IPS-15b (cell line): ENCODE measurements at regions not wholly inside any gene's neighbourhood (a gene's known extent, or its start where the extent isn't known, plus 50 kb on each side); places are given as distances from the start of the nearest gene placed in this dataset.

ENCODE experiments used
- H3K27me3 ChIP-seq: one replicate; pipeline ENCODE4 v1.6.1; 2013; ENCODE audit warnings: low read length; ENCODE audit not compliant: control insufficient read depth, insufficient read depth
- H3K36me3 ChIP-seq: one replicate; pipeline ENCODE4 v1.6.1; 2013; ENCODE audit warnings: low read length; ENCODE audit not compliant: control insufficient read depth, insufficient read depth
- H3K4me1 ChIP-seq: one replicate; pipeline ENCODE4 v1.6.1; 2013; ENCODE audit warnings: mild to moderate bottlenecking, low read length; ENCODE audit not compliant: control insufficient read depth, insufficient read depth
- H3K4me3 ChIP-seq: one replicate; pipeline ENCODE4 v1.5.1; 2013; ENCODE audit warnings: low read depth, low read length
- H3K9ac ChIP-seq: one replicate; pipeline ENCODE4 v1.6.1; 2013; ENCODE audit warnings: low read depth, mild to moderate bottlenecking, low read length
- H3K9me3 ChIP-seq: one replicate; pipeline ENCODE4 v1.6.1; 2013; ENCODE audit warnings: mild to moderate bottlenecking, low read length; ENCODE audit not compliant: control insufficient read depth, insufficient read depth

DNA sequence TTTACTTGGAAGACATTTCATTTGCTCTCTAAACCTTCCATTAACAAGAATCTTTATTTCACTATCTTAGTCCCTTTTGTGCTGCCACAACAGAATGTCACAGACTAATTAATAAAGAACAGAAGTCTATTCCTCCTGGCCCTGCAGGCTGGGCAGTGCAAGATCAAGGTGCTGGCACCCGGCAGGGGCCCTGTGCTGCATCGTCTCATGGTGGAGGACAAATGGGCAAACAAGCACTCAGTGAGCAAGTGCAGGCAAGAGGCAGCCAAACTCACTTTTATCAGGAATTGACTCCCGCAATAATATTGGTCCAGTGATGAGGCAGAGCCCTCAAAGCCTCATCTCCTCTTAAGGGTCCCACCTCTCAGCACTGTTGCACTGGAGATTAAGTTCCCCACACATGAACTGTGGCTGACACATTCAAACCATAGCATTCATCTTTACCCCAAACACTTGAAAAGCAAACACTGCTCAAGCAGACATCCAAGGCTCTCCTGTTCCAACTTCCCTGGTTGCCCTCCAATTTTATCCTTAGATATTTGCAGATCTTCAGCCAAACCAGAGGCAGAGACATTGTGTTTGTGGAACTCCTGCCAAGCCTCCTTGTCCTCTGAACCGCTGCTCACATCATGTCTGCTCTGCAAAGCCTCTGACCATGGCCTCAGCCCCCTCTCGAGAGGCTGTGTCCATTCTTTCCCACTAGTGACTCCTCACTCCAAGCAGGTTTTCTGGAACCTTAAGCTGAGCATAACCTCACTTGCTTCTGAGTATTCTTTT is 404.4 kb upstream of the SOX11 start:
- H3K4me3 ChIP-seq, result no peak overlapping the region
- H3K36me3 ChIP-seq, result no peaks in the 10 kb centered on the region
- H3K9me3 ChIP-seq, result no peaks in the 10 kb centered on the region
- no peaks in the 10 kb centered on the region for H3K27me3 ChIP-seq
- H3K4me1 ChIP-seq, result peaks cover 4% of the 10 kb centered on the region
- no peak overlapping the region for H3K9ac ChIP-seq

DNA sequence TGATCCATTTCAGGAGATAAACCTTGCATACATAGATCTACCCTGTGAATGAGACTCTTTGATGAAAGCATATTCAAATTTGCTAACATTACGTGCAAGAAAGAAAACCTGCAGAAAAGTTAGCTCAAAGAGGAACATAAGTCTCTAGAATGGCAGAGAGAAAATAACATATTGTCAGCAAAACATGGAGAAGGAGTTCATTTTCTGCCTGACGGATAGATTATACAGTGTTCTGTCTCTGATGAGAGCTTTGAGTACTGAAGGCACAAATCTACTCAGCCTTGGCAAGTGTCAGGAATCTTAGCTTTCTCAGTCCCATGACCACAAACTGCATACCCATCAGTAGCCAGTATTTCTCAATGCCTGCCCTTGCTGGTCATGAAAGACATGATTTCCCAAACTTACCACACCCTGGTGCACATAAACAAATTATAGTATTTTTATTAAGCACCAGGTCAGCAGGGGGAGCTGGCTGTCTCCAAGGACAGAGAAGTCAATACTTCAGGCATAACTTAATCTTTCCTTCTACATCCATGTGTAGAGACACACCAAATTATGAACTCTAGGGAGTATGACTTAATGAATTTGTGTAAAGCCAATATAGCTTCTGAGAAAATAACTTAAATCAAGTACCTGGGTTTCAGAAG is 401.2 kb upstream of the SOX11 start:
- H3K27me3 ChIP-seq, result no peaks in the 10 kb centered on the region
- no peaks in the 10 kb centered on the region for H3K36me3 ChIP-seq
- H3K4me3 ChIP-seq, result no peak overlapping the region
- no peaks in the 10 kb centered on the region for H3K9me3 ChIP-seq
- no peak overlapping the region for H3K9ac ChIP-seq
- peaks cover 4% of the 10 kb centered on the region for H3K4me1 ChIP-seq

DNA sequence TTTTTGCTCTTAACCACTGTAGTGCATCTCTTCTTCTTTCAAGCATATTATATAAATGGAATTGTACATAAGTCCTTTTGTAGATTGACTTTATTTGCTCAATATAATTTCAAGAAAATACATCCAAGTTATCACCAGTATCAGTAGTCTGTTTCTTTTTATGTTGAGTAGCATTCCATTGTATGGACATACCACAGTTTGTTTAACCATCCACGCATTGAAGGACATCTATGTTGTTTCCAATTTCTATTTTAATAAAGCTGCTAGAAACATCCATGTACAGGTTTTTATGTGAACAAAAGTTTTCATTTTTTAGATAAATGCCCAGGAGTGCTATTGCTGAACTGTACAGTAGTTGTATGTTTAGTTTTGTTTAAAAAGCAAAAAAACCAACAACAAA is 387.5 kb upstream of the SOX11 start:
- Histone ChIP-seq H3K36me3 (no peaks in the 10 kb centered on the region), H3K4me3 (no peak overlapping the region), H3K9ac (no peak overlapping the region), H3K27me3 (no peaks in the 10 kb centered on the region), H3K4me1 (no peaks in the 10 kb centered on the region), H3K9me3 (no peaks in the 10 kb centered on the region)

DNA sequence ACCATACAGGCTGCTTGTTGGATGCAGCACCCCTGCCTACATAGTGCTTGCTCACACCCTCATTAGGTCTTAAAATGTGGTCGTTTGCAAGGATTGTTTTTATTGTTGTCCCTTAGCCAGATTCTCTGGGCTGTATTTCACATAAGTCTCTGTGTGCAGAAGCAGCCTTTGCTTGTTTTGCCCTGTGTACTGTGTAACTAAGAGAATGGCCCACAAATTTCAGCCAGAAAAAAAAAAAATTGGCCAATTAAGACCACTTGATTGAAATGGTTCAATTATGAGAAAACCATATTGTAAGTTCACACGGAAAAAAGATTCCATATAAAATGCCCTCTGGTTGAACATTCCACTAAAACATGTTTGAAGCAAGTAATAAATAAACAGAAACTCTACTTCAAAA is 377.1 kb upstream of the SOX11 start:
- Histone ChIP-seq H3K9ac (no peak overlapping the region), H3K4me3 (no peak overlapping the region), H3K27me3 (no peaks in the 10 kb centered on the region), H3K36me3 (no peaks in the 10 kb centered on the region), H3K4me1 (no peaks in the 10 kb centered on the region), H3K9me3 (no peaks in the 10 kb centered on the region)

DNA sequence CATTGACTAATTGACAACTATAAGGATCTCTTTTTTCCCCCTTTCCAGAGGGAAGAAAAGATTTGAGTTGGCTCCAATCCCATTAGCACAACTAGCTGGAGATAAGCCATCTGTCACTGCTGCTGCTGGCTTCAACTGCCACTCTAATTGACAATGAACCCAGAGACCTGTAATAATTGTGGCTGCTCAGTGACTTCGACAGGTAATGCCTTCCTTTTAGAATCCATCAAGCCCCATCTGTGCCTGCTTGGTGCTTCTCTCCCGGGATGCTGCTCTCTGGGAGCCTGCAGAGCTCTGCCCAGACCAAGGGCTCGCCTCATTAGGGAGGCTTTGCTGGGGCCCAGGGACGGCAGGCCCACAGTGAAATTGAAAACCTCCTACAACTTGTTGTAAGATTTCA is 376.7 kb upstream of the SOX11 start:
- H3K4me3 ChIP-seq, result no peak overlapping the region

DNA sequence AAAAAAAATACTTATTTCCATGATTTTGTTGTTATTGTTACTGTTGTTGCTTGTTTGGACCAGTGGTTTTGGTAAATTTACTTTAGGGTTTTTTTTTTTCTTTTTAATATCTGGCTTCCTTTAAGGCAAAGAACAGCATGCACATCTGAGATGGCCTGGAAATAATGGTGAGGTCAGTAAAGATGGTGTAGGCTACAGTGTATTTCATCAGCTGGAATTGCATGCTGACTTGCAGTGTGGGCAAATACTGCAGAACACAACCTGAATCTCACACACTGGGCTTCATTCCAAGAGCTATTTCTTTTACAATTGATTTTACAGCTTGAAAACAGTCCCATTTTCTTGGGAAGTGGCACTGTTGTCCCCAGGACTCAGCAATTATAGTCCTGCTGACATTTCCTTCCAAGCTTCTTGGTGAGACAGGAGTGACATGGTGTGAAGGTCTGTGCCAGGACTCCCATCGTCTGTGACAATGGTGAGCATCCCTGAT is 376.1 kb upstream of the SOX11 start:
- Histone ChIP-seq H3K9me3 (no peaks in the 10 kb centered on the region), H3K4me1 (no peaks in the 10 kb centered on the region), H3K27me3 (no peaks in the 10 kb centered on the region), H3K36me3 (no peaks in the 10 kb centered on the region), H3K4me3 (no peak overlapping the region), H3K9ac (no peak overlapping the region)

More for the DNA sequence above, 376.7 kb upstream of the SOX11 start:
- H3K9me3 ChIP-seq, result no peaks in the 10 kb centered on the region
- H3K4me1 ChIP-seq, result no peaks in the 10 kb centered on the region
- no peaks in the 10 kb centered on the region for H3K27me3 ChIP-seq
- no peaks in the 10 kb centered on the region for H3K36me3 ChIP-seq
- H3K9ac ChIP-seq, result no peak overlapping the region

DNA sequence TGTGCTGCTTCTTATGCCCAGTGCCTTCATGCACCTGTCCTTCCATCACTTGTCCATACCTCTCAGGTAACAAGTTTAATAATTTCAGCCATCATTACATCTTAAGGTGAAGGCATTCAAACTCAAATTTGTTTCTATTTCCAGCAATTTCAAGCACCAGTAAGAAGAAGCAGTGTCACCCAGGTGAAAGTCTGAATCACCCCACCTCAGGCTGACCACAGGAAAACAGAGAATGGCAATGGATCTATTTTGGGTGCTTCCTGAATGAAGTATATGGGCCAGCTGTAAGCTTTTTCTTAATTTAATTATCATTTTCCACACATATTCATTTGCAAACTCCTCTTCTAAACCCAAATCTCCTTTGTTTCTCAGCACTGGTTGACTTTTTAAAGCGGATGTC is 372.7 kb upstream of the SOX11 start:
- Histone ChIP-seq H3K9ac (no peak overlapping the region), H3K4me3 (no peak overlapping the region), H3K36me3 (no peaks in the 10 kb centered on the region), H3K9me3 (no peaks in the 10 kb centered on the region), H3K27me3 (no peaks in the 10 kb centered on the region), H3K4me1 (no peaks in the 10 kb centered on the region)

DNA sequence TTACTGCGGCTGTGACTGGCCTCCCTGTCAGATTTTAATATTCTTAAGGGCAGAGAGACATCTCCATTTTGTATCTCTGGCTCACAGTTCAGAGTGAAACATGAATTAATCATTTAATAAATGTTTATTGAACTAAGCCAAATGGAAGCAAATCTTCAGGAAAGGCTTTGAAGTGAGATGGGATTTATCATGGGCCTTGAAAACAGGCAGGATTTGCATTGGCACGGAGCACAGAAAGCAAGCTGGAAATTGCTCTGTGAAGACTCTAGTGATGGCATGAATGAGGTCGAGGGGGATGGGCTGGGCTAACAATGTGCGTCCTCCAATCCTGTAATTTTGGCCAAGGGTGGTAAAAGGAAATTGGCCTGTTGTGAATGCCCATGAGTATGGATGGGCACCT is 369.8 kb upstream of the SOX11 start:
- H3K27me3 ChIP-seq, result no peaks in the 10 kb centered on the region
- H3K9me3 ChIP-seq, result no peaks in the 10 kb centered on the region
- no peak overlapping the region for H3K4me3 ChIP-seq
- H3K36me3 ChIP-seq, result no peaks in the 10 kb centered on the region
- H3K4me1 ChIP-seq, result no peaks in the 10 kb centered on the region
- H3K9ac ChIP-seq, result no peak overlapping the region

DNA sequence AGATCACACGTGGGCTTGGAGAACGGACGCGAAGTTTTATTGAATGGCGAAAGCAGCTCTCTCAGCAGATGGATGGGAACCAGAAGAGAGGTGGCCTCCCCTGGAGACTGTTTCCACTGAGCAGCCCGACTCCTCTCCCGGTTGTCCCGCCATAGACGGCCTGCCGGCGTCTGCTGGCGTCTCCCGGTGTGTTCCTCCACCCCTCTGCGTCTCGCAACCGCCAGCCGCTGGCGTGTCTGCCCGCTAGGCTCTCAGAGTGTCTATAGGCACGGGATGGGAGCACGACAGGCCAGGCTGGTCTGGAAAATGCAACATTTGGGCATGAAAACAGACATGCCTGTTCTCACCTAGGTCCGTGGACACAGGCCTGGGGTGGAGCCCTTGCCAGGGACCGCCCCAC is 366.7 kb upstream of the SOX11 start:
- no peaks in the 10 kb centered on the region for H3K4me1 ChIP-seq
- H3K36me3 ChIP-seq, result no peaks in the 10 kb centered on the region
- no peaks in the 10 kb centered on the region for H3K9me3 ChIP-seq
- no peak overlapping the region for H3K9ac ChIP-seq
- no peak overlapping the region for H3K4me3 ChIP-seq
- no peaks in the 10 kb centered on the region for H3K27me3 ChIP-seq

DNA sequence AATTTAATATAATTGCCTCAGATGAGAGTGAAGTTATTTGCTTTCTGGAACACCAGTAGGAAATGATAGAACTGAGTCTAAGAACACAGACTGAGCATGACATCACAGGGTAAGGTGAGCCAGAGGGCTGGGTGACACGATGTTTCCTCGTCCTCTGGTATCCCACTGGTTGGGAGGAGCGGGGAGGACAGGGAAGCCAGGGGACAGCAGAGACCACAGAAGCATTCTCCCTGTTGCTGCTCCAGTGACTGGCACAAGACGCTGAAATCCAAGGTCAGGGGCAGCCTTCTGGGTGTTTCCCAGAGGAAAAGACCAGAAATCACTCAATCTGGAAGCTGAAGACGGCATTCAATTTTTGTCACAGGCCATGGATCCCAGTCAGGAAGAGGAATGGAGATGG is 363.4 kb upstream of the SOX11 start:
- Histone ChIP-seq H3K9ac (no peak overlapping the region), H3K9me3 (no peaks in the 10 kb centered on the region), H3K27me3 (no peaks in the 10 kb centered on the region), H3K4me1 (no peaks in the 10 kb centered on the region), H3K36me3 (no peaks in the 10 kb centered on the region), H3K4me3 (no peak overlapping the region)

DNA sequence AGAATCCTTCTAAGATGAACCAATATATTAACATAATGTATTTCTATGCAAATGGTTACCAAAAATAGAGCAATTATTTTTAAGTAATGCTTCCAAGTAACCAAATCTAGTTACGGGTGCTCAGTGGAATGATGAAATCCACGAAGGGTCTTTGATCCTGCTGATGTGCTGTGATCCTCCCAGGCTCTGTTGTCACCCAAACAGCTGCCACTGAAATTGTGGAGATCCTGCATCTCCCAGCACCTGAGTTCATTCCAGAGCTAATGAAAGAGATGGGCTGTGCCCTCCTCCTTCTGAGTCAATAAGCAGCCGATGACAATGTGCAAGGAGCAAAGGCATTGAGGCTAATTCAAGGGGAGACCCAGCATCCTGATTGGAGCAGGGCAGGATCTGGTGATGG is 362.4 kb upstream of the SOX11 start:
- H3K36me3 ChIP-seq, result no peaks in the 10 kb centered on the region
- no peaks in the 10 kb centered on the region for H3K9me3 ChIP-seq

DNA sequence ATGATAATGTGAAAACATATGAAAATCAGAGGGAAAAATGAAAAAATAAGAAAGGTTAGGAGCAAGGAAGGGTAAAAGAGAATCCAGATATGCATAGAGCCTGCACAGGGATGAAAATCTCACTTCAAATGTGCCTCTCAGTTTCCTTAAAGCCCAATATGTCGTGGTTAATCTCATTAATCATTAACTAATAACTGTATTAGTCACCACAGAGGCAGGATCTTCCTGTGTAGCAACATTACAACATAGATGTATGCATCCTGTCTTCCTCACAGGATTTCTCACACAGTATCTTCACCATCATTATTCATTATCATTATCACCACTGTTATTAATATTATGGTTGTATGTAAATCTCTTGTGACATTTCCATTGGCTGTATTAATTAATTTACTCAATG is 361.2 kb upstream of the SOX11 start:
- no peaks in the 10 kb centered on the region for H3K4me1 ChIP-seq
- no peaks in the 10 kb centered on the region for H3K9me3 ChIP-seq
- no peaks in the 10 kb centered on the region for H3K36me3 ChIP-seq
- no peak overlapping the region for H3K4me3 ChIP-seq
- H3K9ac ChIP-seq, result no peak overlapping the region
- H3K27me3 ChIP-seq, result no peaks in the 10 kb centered on the region

More for the DNA sequence above, 362.4 kb upstream of the SOX11 start:
- Histone ChIP-seq H3K9ac (no peak overlapping the region), H3K4me3 (no peak overlapping the region), H3K4me1 (no peaks in the 10 kb centered on the region), H3K27me3 (no peaks in the 10 kb centered on the region)
